Transverse colon (tissue), 4 donors: ENCODE measurements at regions not wholly inside any gene's neighbourhood (a gene's known extent, or its start where the extent isn't known, plus 50 kb on each side); places are given as distances from the start of the nearest gene placed in this dataset.

Experiments used
- DNase-seq: peaks from one replicate; pipeline ENCODE4 v3.0.0-alpha.2; 2019
- H3K27ac ChIP-seq, 4 donors: fragments of 200-600 bp; sonication (generic); 2 replicates each; pipeline ENCODE4 v1.5.1; 2016 to 2018; ENCODE audit warnings: inconsistent platforms in 4 of 4
- H3K27me3 ChIP-seq: fragments of 200-600 bp; sonication (generic); 2 replicates; pipeline ENCODE4 v1.5.1; 2017; ENCODE audit warnings: inconsistent platforms
- H3K36me3 ChIP-seq, 4 donors: fragments of 200-600 bp; sonication (generic); 2 replicates each; pipeline ENCODE4 v1.5.1; 2017 to 2019; ENCODE audit warnings: inconsistent platforms in 4 of 4
- H3K4me1 ChIP-seq, 4 donors: fragments of 200-600 bp; sonication (generic); 2 replicates each; pipeline ENCODE4 v1.5.1; 2017 to 2020; ENCODE audit warnings: inconsistent platforms in 4 of 4
- H3K4me3 ChIP-seq, 4 donors: fragments of 200-600 bp; sonication (generic); 1 replicate in 1 of 4; 2 replicates in 3 of 4; pipeline versions ENCODE4 v1.5.1 to v1.6.1; 2017 to 2019; ENCODE audit warnings: inconsistent platforms in 4 of 4
- H3K9me3 ChIP-seq, 2 donors: fragments of 200-600 bp; sonication (generic); 2 replicates each; pipeline ENCODE4 v1.5.1; 2017 to 2019; ENCODE audit warnings: inconsistent platforms in 2 of 2
- CTCF ChIP-seq, 5 experiments: fragments of 200-600 bp in 3 of 5; fragments of 450-650 bp in 2 of 5; sonication (generic) in 3 of 5; IDR thresholded peaks; 1 replicate in 2 of 5; 2 replicates in 3 of 5; pipeline ENCODE4 v1.5.1; 2016 to 2017; ENCODE audit warnings: antibody characterized with exemption in 5 of 5, inconsistent platforms in 3 of 5, mild to moderate bottlenecking in 2 of 5, moderate library complexity in 1 of 5
- EP300 ChIP-seq: sonication (generic); formaldehyde crosslinking; IDR thresholded peaks from one replicate; pipeline ENCODE4 v1.6.1; 2017; ENCODE audit warnings: antibody characterized with exemption, low read depth
- POLR2A ChIP-seq: fragments of 450-650 bp; IDR thresholded peaks from one replicate; pipeline ENCODE4 v1.6.1; 2016; ENCODE audit warnings: antibody characterized with exemption, mild to moderate bottlenecking, moderate library complexity
- POLR2AphosphoS5 ChIP-seq, 3 donors: sonication (generic); formaldehyde crosslinking; IDR thresholded peaks; one replicate each; pipeline ENCODE4 v1.6.1; 2016; ENCODE audit warnings: antibody characterized with exemption in 3 of 3
- WGBS, 2 donors: methylation state at CpG; one replicate each; pipeline ENCODE4 v1.1.5; 2018; ENCODE audit warnings: low coverage in 1 of 2; 5-methylcytosine and 5-hydroxymethylcytosine counted together
- in situ Hi-C, 4 donors: fragments of 200-750 bp; cut with MboI; loops; one replicate each; pipeline versions ENCODE4 v1.15.0 to v1.15.1; 2017; ENCODE audit warnings: low sequenced_read_pairs in 3 of 4, low pct_ligation_motif_present in 1 of 4, low pct_unique_long_range_greater_than_20kb in 1 of 4
- intact Hi-C: fragments of 100-400 bp; cut with DNase I; formaldehyde crosslinking; loops from one replicate; pipeline ENCODE4 v1.15.1; 2023; ENCODE audit warnings: low total_unique reads

GRCh38 chr2:226405465-226405864, 394.2 kb downstream of the IRS1 start:
- H3K9me3 ChIP-seq: no peaks in the 10 kb centered on the region
- TF ChIP-seq CTCF (IDR thresholded peaks at IDR 0.05): no peak
- TF ChIP-seq POLR2A: no peak
- TF ChIP-seq POLR2AphosphoS5 (IDR thresholded peaks at IDR 0.05): no peak
- WGBS, 2 donors: 52 to 54% methylated on average over 1 of the region's 1 CpG
- H3K27me3 ChIP-seq: no peaks in the 10 kb centered on the region
- intact Hi-C loops: loop anchor here (5.0 kb wide), 1 partner anchor 558 kb away; no protein-coding TSS in a partner anchor
- no peaks in the 10 kb centered on the region for H3K36me3 ChIP-seq
- H3K4me3 ChIP-seq: no peak overlapping the region
- H3K4me1 ChIP-seq: peaks cover 0 to 7% (median 0%) of the 10 kb centered on the region in 4 donors
- in situ Hi-C loops: no loop called here
- no peak overlapping the region for H3K27ac ChIP-seq
- DNase-seq: no peak

- Histone ChIP-seq H3K4me3 (no peak overlapping the region), H3K27ac (no peak overlapping the region), H3K36me3 (no peaks in the 10 kb centered on the region), H3K4me1 (peaks cover 0 to 7% (median 0%) of the 10 kb centered on the region in 4 donors), H3K27me3 (no peaks in the 10 kb centered on the region), H3K9me3 (no peaks in the 10 kb centered on the region)
- WGBS, 2 donors: 60 to 73% methylated on average over 2 of the region's 2 CpGs
- TF ChIP-seq EP300 (no peak), POLR2A (no peak), POLR2AphosphoS5 (IDR thresholded peaks at IDR 0.05) (no peak), CTCF (IDR thresholded peaks at IDR 0.05) (no peak)
- DNase-seq: no peak
- intact Hi-C loops (no loop called here), in situ Hi-C loops (no loop called here)
Observed at GRCh38 chr2:226403369-226403768, 396.3 kb downstream of the IRS1 start.

- no peak overlapping the region for H3K27ac ChIP-seq
- in situ Hi-C loops: no loop called here
- DNase-seq: no peak
- no peak overlapping the region for H3K4me3 ChIP-seq
- H3K27me3 ChIP-seq: no peaks in the 10 kb centered on the region
- no peaks in the 10 kb centered on the region for H3K9me3 ChIP-seq
- intact Hi-C loops: no loop called here
- TF ChIP-seq POLR2AphosphoS5 (IDR thresholded peaks at IDR 0.05) (no peak), POLR2A (no peak), CTCF (IDR thresholded peaks at IDR 0.05) (no peak), EP300 (no peak)
- no peaks in the 10 kb centered on the region for H3K4me1 ChIP-seq
- H3K36me3 ChIP-seq: no peaks in the 10 kb centered on the region
- WGBS, 2 donors: 97 to 100% methylated on average over 1 of the region's 1 CpG
Observed at GRCh38 chr2:226399006-226399405, 400.6 kb downstream of the IRS1 start.

GRCh38 chr2:226398580-226398979, 401.0 kb downstream of the IRS1 start:
- in situ Hi-C loops: no loop called here

More at GRCh38 chr2:226398580-226398979, 401.0 kb downstream of the IRS1 start:
- no peak overlapping the region for H3K27ac ChIP-seq
- no peaks in the 10 kb centered on the region for H3K4me1 ChIP-seq
- WGBS, 2 donors: 82% methylated on average over 1 of the region's 1 CpG; no CpG with 5 or more reads in 1 of the 2 donors
- no peaks in the 10 kb centered on the region for H3K9me3 ChIP-seq
- intact Hi-C loops: no loop called here
- H3K27me3 ChIP-seq: no peaks in the 10 kb centered on the region
- no peak for TF ChIP-seq POLR2A
- TF ChIP-seq EP300: no peak
- TF ChIP-seq POLR2AphosphoS5 (IDR thresholded peaks at IDR 0.05): no peak
- TF ChIP-seq CTCF (IDR thresholded peaks at IDR 0.05): no peak
- DNase-seq: no peak
- no peak overlapping the region for H3K4me3 ChIP-seq
- no peaks in the 10 kb centered on the region for H3K36me3 ChIP-seq
